Activated CD4-positive, alpha-beta T cell treated with anti-CD3 and anti-CD28 coated beads, Interleukin-2, amount 50 U/mL, for 16 hours (primary cell): ENCODE measurements at regions not wholly inside any gene's neighbourhood (a gene's known extent, or its start where the extent isn't known, plus 50 kb on each side); places are given as distances from the start of the nearest gene placed in this dataset.
"Not testable (repeated sequence)": the region's sequence is repeated elsewhere in the genome, so short reads cannot be mapped to it uniquely, and the experiment has no call there.

Experiments used
- DNase-seq: peaks from one replicate; pipeline ENCODE4 v3.0.0-alpha.2; 2020

DNA sequence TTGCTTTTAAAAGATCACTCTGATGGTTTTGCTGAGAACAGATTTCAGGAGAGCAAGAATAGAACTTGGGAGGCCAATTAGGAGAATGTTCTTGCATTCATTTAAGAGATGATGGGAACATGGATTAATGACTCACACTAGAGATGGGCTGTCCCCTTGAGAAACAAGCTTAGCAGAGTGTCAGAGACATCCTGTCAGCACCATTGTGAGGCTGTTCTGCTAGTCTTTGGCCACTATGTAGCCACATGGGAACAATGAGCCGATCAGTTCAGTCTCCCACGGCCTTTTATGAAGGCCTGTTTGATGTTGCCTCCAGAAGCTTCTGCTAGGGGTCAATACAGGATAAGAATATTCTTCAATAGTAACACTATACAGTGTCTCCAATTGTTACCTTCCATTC is 113.0 kb upstream of the EYA4 start:
- no peak for DNase-seq

DNA sequence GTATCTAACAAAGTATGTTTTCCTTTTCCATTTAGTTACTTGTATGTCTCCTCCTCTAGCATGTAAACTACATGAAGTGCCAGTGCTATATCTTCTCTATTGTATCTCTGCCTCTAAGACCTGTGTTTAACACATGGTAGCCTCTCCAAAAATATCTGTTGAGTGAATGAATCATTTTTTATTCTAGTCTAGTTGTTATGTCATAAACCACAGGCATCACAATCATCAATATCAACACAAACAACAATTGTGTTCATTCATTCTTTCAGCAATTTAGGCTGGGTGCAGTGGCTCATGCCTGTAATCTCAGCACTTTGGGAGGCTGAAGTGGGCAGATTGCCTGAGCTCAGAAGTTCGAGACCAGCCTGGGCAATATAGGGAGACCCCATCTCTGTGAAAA is 111.6 kb upstream of the EYA4 start:
- DNase-seq = no peak

DNA sequence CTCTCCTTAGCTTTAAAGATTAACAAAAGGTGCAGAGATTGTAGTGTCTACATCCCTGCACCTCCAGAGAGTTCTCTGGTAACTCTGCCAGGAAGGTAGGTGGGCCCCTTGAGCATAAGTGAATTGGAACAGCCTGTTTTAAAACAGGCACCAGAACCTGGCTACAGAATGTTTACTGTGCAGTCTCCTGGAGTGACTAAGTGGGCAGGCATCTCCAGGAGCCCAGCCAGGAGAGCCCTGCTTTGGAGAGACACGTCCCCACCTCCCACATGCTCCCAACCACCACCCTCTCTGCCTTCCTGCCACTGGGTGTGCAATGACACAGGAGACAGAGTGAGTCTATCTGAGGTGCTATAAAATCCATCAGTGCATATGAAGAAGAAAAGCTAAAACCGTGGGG is 110.3 kb upstream of the EYA4 start:
- DNase-seq = no peak

DNA sequence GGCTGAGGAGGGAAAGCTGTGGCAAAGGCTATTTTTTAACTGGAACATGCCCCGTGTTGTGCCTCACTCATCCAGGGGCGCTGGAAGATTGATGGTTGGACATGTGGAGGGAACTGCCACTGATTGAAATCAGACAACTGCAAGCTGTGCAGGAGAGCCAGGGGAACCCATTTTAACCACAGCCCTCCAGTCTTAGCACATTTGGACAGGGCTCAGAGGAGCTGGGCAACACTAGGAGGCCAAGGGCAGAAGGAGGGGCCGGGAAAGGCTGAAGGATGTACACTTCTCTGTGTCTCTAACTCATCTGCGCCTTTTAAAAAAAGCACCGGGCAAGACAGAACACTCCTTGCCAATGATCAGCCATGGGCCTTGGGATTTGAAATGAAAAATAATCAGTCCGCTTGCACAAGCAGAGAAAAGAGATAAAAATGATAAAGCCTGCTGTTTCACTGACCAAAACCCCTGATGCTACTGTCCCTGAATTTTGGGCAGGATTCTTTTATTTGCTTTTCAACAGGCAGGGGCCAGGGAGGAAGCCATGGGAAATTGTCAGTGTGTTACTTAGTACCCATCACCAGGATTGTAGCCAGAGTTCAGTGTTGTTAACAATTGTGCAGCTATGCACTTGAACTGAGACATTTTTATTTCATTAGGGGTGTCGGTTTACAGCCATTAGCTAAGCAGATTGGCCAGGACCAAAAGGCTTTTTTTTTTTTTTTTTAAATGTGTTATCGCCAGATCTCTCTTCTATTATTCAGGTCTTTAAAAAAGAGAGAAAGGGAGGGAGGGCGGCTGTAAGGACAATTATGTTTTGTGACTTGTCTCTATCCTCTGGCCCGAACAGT is 109.3 kb upstream of the EYA4 start:
- DNase-seq = no peak

DNA sequence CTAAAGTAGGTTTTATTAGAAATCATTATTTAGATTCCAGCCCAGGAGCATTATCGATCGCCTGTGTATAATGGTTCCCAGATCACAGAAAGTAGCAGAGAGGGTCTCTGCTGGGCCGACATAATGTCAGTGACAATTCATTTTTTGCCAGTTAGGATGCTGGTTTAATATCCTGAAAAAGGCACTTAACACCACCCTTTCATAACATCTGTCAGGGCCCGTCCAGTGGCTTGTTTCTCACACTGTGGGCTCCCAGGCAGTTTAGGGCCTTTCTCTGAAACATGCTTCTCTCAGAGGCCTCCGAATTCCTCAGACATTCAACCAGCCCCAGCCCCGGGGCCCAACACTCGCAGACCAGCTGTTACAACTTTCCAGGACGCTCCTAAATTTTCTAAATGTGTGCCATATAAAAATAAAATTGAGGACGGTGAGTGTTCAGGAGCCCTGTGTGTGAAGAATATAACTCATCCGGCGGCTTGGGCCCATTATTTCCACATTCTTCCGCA is 108.6 kb upstream of the EYA4 start:
- DNase-seq = no peak

DNA sequence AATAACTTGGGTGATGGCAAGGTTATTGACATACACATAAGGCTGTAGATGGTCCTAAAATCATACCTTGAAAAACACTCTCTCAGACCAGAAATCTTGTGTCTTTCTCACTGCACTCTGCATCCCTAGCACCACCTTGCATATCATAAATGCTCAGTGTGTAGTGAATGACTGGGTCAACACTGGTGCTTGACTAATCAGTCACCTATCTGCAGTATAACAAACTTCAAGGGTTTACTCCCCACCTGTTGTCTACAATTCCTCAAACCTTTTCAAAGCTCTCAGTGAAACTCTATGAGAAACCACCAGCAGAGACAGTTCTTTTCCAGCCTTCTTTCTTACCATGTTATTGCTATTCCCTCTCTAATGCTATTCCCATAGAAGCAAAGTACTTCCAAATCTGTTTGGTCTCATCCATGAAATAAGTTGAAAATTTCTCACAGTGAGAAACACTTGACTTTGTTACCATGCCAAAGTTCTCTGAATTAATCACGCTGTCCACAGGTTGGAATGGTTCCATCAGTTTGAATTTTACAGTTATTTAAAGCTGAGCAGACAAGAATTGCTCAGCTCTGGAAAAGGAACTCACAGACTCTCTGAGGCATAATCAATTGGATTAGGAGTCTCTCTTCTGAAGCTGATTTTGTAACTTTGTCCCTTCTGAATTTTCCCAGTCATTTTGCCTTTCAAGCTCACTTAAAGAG is 104.8 kb upstream of the EYA4 start:
- DNase-seq = no peak

DNA sequence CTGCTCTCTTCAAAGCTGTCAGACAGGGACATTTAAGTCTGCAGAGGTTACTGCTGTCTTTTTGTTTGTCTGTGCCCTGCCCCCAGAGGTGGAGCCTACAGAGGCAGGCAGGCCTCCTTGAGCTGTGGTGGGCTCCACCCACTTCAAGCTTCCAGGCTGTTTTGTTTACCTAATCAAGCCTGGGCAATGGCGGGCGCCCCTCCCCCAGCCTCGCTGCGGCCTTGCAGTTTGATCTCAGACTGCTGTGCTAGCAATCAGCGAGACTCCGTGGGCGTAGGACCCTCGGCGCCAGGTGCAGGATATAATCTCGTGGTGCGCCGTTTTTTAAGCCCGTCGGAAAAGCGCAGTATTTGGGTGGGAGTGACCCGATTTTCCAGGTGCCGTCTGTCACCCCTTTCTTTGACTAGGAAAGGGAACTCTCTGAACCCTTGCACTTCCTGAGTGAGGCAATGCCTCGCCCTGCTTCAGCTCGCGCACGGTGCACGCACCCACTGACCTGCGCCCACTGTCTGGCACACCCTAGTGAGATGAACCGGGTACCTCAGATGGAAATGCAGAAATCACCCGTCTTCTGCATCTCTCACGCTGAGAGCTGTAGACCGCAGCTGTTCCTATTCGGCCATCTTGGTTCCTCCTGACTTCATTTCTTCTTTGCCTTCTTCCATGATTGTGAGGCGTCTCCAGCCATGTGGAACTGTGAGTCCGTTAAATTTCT is 93.5 kb upstream of the EYA4 start:
- not testable (repeated sequence) for DNase-seq

DNA sequence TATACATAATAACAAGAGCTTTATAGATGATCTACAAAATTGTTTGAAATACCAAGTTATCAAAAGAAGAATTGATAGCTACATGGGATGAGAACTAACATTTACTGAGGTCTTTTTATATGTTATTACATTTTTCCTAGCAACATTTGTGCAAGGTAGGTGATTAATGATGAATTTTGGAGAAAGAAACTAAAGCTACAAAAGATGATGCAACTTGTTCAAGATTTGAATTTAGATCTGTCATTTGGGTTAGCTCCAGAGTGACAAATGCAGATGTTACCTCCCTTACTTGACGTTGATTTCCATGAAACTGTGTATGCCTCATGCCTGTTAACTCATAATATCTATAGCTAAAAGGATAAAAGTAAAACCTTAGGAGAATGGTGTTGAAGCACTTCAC is 84.5 kb upstream of the EYA4 start:
- DNase-seq = no peak

DNA sequence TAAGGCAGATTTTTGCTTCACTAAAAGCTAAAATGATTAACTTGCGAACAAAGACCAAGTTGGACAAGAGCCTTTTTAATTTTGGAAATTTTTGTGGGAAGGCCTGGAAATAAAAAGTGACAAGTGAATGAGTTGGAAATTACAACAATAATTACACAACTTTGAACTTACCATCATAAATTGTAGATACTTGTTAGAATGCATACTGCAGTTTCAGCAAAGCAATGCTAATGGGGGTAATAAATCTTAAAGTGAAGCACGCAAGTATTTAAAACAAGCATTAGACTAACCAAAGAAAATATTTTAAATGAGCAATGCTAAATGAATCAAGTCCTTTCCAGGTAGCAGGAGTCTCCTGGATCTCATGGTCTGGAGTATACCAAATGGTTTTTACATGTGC is 83.2 kb upstream of the EYA4 start:
- no peak for DNase-seq

DNA sequence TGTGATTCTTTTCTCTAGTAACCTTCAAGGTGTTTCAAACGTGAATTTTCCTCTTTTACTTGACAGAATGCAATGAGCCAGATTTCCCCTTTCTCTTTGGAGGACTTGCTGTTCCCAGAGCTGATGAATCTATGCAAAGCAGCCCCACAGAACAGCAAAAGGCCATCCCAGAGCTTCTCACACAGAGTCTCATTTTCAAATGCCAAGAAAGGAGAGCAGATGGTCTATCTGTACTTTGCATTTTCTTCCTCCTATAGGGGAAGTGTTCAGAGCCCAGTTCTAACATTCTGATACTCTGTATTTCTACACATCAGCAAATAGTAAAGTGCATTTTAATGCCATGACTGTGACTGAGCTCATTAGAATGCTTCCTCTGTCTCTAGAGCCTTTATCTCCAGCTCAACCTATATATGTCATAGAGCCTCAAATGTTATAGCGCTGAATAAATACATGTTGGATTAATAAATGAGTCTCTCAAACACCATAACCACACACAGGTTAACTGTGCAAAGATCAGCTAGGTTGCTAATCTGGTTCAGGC is 81.8 kb upstream of the EYA4 start:
- no peak for DNase-seq

DNA sequence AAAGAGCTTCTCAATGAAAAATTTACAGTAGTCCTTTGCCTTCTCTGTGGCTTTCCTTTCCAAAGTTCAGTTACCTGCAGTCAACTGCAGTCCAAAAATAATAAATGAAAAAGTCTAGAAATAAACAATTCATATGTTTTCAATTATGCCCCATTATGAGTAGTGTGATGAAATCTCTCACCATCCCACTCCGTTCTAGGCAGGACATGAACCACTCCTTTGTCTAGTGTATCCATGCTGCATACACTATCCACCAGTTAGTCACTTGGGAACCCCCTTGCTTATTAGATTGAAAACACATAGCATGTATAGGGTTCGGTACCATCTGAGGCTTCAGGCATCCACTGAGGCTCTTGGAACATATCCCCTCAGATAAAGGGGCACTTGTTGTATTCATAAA is 80.6 kb upstream of the EYA4 start:
- no peak for DNase-seq

DNA sequence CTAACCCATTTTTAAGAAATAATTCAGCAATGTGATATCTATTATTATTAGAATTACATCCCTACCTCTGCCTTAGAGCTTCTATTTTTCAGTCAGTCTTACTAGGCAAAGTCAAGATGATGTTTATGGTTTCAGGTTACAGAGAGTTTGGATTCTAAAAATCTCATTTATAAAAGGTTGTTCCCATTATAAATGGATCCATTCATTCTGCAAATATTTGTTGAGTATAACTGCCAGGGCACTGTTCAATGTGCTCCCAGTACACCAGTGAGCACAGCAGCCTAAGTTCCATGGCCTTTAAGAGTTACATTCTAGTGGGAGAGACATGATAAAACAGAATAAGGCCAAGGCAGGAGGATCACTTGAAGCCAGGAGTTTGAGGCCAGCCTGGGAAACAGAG is 75.9 kb upstream of the EYA4 start:
- DNase-seq = no peak

DNA sequence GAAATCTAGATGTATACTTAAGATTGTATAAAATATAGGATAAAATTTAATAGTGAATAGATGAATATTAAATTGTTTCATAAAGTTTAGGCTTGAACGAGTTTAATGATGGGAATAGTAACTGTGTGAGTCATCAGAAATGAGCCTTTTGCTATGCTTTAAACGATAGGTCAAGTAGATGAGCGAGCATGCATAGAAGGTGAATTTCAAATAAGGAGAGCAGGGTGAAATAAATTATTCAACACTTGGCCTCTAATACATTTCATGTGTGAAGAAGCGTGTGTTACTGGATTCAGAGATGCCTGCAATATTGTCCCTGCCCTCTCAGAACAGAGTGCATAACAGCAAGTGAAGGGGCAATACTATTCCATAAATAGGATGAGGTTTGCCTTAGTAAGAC is 74.4 kb upstream of the EYA4 start:
- DNase-seq = no peak

DNA sequence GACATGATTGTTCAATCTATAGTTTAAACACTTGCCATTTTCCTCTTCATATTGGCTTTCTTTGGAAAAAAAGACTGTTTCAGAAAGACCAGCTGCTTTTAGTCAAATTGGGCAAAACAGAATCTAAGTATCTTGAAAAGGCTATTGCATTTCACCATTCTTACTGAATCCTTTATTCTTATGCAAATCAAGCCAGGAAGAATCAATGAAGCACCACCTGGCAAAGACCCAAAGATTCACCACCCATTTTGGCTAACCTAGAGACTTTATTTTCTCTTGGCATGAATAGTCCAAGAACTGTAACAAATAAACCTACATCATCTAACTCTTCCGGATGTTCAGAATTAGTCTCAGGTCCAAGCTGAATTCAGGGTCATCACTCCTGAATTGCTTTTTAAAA is 71.3 kb upstream of the EYA4 start:
- DNase-seq = no peak

DNA sequence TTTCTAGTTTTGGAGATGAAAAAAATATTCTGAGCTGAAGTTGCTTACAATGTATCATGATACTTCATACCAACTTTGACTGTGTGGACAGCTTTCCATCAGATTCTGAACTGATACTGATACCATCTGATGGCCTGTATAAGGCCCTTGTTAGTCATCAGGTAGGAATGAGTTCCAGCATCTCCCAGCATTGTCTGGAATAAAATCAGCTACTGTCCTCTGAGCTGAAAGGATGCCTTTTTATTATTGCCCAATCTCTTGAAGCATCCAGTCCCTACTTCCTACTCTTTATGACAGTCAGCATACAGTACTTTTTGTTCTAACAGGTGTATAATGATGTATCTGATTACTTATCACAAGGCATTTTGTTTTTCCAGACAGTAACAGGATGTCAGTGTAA is 70.6 kb upstream of the EYA4 start:
- no peak for DNase-seq

DNA sequence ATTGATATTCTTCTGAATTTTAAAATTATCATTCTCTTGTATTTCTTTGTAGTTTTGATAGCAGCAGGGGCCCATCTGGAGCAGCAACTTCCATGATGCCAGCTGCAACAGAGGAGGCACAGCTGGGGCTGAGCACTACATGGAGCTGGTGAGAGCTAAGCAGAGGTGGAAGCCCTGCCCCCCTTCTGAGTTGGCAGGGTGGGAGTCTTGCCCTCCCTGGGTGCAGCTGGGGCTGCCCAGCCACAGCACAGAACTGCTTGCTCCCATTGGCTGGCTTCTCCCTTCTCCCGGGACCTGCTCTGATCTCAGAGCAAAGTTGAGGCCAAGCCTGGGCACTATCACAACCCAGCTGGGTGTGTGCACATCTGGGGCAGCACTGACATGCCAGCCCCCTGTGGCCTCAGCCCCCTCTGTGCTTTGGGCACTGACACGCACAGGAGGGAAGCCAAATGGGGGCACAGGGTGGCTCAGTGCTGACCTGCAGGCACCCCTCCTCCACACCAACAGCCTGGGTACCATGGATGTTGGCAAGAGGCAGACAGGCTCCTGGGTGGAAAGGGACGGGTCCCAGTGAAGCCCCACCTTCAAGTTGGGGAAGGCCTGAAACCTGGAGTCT is 69.1 kb upstream of the EYA4 start:
- DNase-seq = no peak

DNA sequence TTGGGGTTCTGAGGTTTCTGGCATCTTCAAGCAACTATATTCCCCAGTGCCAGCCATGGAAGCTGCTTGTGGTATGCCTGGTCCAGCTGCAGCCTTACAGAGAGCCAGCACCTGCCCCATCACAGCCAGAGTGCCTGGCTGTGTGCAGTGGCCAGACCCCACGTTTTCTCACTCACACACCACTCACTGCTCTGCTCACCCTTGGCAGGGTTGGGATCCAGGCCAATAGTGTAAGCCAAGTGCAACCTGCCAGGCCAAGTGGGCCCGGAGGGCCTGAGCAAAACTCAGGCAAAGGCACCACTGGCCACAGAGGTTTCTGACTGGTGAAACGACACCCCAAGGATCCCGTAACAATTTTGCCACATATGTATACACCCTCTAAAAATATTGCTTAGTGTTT is 67.9 kb upstream of the EYA4 start:
- no peak for DNase-seq

DNA sequence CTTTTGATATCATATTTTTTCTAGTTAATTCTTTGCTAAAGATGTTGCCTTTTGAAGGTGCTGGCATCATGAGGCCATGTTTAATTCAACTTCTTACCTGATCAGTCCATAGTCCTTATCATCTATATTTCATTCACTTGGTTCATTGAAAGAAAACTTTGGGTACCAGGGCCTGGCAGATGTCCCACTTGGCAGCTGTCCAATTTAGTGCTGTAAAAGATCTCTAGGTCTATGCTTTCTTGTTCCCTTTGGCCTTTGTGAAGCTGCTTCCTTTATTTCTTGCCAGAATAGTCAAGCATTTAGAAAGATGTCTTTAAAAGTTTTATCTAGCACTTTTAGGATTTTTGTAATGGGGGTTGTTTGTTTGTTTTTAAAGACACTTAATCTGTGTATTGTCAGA is 61.7 kb upstream of the EYA4 start:
- no peak for DNase-seq

DNA sequence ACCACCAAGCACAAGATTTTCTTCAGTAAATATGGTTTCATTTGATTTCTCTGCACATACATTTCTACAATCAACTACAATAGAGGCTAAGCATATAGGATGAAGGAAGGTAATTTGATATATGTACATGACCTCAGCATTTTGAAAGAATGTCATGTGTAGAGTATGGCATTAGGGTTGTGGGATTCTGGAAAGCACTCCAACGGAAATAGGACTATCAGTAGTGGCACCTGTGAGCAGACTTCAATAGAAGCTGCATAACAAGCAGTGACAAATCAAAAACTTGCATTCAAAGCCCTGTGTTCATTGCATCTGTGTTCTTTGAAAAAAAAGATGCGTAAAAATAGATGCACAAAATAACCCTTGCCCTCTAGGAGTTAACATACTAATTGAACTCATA is 57.5 kb upstream of the EYA4 start:
- DNase-seq = no peak

DNA sequence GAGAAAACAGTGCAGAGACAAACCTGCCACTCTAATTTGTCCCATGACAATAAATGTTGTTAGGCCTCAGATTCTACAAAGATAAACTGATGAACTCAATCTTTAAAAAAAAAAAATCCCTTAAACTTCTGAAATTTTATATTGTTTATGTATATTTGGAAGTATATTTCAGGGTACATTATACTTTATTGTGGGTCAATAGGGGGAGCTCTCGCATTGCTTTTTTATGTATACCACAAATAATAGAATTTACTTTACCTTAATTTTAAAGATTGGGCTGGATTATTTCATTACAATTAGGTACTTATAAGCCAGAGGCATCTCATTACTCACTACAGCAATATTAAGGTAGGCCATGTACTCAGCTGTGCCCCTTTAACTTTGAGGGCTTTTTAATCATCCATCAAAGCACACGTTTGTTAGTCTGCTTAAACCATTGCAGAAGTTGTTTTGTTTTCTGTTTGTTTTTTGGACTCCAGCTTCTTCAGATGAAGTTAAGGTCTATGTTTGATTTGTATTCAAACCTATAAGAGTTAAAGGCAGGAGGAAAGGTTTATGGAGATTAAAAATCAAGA is 56.3 kb upstream of the EYA4 start:
- DNase-seq = peak; percentile 3

DNA sequence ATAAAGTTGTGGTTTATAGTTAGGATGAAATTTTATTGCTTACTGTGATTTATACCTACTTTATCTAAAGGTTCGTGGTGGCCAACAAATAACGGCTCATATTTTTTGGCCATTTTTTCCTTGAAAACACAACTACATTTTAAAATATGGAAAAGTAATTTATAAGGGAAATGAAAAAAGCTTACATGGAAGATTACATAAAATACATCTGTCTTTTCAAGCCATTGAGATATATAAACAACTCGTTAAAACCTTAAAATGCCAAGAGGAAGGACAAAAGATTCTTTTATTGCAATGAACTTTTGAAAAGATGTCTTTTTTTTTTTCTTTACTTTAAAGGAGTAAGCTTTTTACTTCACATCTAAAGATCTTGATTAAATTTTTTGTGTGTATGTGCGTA is 55.4 kb upstream of the EYA4 start:
- no peak for DNase-seq

DNA sequence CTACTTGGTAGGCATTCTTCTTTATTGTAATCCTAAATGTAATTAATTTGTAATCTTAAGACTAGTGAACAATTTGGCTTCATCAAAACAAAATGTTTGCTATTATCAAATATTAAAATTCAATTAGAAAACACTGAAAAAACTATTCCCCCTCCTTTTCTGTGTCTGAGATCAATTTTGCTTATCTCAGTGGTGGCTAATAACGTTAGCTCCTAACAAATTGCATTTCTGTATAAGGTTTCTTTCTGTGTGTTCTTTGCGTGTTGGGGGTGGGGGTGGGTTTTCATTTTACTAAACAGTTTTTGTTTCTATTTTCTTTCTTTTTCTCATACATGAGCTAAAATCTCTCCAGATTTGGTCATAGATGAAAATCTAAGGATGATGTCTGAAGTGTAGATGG is 54.0 kb upstream of the EYA4 start:
- no peak for DNase-seq
